ENCODE measurements at regions not wholly inside any gene's neighbourhood (a gene's known extent, or its start where the extent isn't known, plus 50 kb on each side); places are given as distances from the start of the nearest gene placed in this dataset.
"Not testable (repeated sequence)": the region's sequence is repeated elsewhere in the genome, so short reads cannot be mapped to it uniquely, and the experiment has no call there.

GRCh38 chrX:39222346-39223113 lies 421.3 kb downstream of the MID1IP1 start:
- DNase-seq (ENCODE audit: low spot score), result no peak

- no peak for DNase-seq (ENCODE audit: low spot score)
These were observed 425.0 kb downstream of the MID1IP1 start for GRCh38 chrX:39226251-39226650.

GRCh38 chrX:39227371-39227770 lies 426.1 kb downstream of the MID1IP1 start:
- DNase-seq (ENCODE audit: low spot score), result no peak

GRCh38 chrX:39238006-39238405 lies 436.7 kb downstream of the MID1IP1 start:
- no peak for DNase-seq (ENCODE audit: low spot score)

- peak; percentile 8 for DNase-seq (ENCODE audit: low spot score)
These were observed 440.9 kb downstream of the MID1IP1 start for GRCh38 chrX:39242187-39242586.

- DNase-seq (ENCODE audit: low spot score), result no peak
These were observed 442.9 kb downstream of the MID1IP1 start for GRCh38 chrX:39244147-39244546.

GRCh38 chrX:39245024-39245423 lies 443.8 kb downstream of the MID1IP1 start:
- no peak for DNase-seq (ENCODE audit: low spot score)

GRCh38 chrX:39247536-39247935 lies 446.3 kb downstream of the MID1IP1 start:
- no peak for DNase-seq (ENCODE audit: low spot score)

GRCh38 chrX:39248330-39248729 lies 447.1 kb downstream of the MID1IP1 start:
- no peak for DNase-seq (ENCODE audit: low spot score)

GRCh38 chrX:39249999-39250398 lies 448.7 kb downstream of the MID1IP1 start:
- no peak for DNase-seq (ENCODE audit: low spot score)

- DNase-seq (ENCODE audit: low spot score), result no peak
These were observed 450.7 kb downstream of the MID1IP1 start for GRCh38 chrX:39251995-39252394.

GRCh38 chrX:39253551-39253950 lies 452.3 kb downstream of the MID1IP1 start:
- no peak for DNase-seq (ENCODE audit: low spot score)

GRCh38 chrX:39258331-39258730 lies 457.1 kb downstream of the MID1IP1 start:
- peak; percentile 55 for DNase-seq (ENCODE audit: low spot score)

GRCh38 chrX:39260965-39261364 lies 459.7 kb downstream of the MID1IP1 start:
- no peak for DNase-seq (ENCODE audit: low spot score)

- DNase-seq (ENCODE audit: low spot score), result peak; percentile 56
These were observed 460.3 kb downstream of the MID1IP1 start for GRCh38 chrX:39261446-39262147.

GRCh38 chrX:39262641-39263040 lies 461.4 kb downstream of the MID1IP1 start:
- no peak for DNase-seq (ENCODE audit: low spot score)

GRCh38 chrX:39264023-39264422 lies 462.8 kb downstream of the MID1IP1 start:
- DNase-seq (ENCODE audit: low spot score), result no peak

GRCh38 chrX:39267176-39267575 lies 465.9 kb downstream of the MID1IP1 start:
- no peak for DNase-seq (ENCODE audit: low spot score)

GRCh38 chrX:39268207-39268606 lies 466.9 kb downstream of the MID1IP1 start:
- DNase-seq (ENCODE audit: low spot score), result no peak

- DNase-seq (ENCODE audit: low spot score), result no peak
These were observed 474.3 kb downstream of the MID1IP1 start for GRCh38 chrX:39275500-39276068.

GRCh38 chrX:39277685-39278390 lies 476.6 kb downstream of the MID1IP1 start:
- not testable (repeated sequence) for DNase-seq (ENCODE audit: low spot score)

- DNase-seq (ENCODE audit: low spot score), result no peak
These were observed 482.0 kb downstream of the MID1IP1 start for GRCh38 chrX:39283239-39283638.
